ENCODE measurements at regions not wholly inside any gene's neighbourhood (a gene's known extent, or its start where the extent isn't known, plus 50 kb on each side); places are given as distances from the start of the nearest gene placed in this dataset.

DNA sequence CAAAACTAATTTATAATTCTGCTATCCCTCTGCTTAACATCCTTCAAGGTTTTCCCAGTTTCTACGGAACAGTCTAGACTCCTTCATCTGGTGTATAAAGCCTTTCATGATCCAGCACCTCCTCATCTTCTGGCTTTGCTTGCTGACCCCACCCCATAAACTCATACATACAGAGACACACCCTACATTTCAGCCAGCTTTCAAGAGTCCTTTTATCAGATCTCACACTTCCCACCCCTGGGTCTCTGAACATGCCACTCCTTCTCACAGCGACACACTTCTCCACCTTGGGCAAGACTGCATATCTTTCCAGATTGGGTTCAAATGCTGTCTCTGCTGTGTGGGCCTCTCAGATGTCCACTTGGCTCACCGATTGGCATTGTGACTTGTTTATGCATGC, 166.8 kb upstream of the LPP start:
- H3K4me3 Mint-ChIP-seq (ENCODE audit: unreplicated experiment), result no peak overlapping the region
- no peaks in the 10 kb centered on the region for H3K9me3 Mint-ChIP-seq (ENCODE audit: unreplicated experiment)
- H3K27ac Mint-ChIP-seq (ENCODE audit: unreplicated experiment), result no peak overlapping the region
- TF ChIP-seq, protein P1, sequence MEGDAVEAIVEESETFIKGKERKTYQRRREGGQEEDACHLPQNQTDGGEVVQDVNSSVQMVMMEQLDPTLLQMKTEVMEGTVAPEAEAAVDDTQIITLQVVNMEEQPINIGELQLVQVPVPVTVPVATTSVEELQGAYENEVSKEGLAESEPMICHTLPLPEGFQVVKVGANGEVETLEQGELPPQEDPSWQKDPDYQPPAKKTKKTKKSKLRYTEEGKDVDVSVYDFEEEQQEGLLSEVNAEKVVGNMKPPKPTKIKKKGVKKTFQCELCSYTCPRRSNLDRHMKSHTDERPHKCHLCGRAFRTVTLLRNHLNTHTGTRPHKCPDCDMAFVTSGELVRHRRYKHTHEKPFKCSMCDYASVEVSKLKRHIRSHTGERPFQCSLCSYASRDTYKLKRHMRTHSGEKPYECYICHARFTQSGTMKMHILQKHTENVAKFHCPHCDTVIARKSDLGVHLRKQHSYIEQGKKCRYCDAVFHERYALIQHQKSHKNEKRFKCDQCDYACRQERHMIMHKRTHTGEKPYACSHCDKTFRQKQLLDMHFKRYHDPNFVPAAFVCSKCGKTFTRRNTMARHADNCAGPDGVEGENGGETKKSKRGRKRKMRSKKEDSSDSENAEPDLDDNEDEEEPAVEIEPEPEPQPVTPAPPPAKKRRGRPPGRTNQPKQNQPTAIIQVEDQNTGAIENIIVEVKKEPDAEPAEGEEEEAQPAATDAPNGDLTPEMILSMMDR (IDR thresholded peaks at IDR 0.05), result no peak
- H3K36me3 Mint-ChIP-seq (ENCODE audit: unreplicated experiment), result no peaks in the 10 kb centered on the region
- no peaks in the 10 kb centered on the region for H3K27me3 Mint-ChIP-seq (ENCODE audit: unreplicated experiment)
- H3K4me1 Mint-ChIP-seq (ENCODE audit: unreplicated experiment), result peaks cover 17% of the 10 kb centered on the region
- no peak for DNase-seq (ENCODE audit: extremely low spot score, unreplicated experiment)

DNA sequence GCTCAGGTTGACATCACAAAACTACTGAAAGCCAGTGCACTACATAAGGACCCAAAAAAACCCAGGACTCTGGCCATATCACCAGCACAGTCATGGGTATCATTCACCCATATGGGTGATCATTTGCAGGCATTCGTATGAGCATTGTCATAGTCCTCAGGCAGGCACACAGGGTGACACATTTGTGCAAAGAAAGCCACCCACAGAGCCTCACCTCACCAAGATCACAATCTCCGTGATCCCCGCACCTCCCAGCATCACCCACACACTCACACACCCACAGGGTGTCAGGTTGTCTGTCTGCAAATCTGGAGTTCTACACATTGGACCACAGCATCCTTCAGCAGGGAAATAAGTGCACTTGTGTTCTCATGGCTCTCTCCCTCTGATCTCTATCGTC, 166.0 kb upstream of the LPP start:
- TF ChIP-seq, protein P1 (IDR thresholded peaks at IDR 0.05), result no peak
- peaks cover 24% of the 10 kb centered on the region for H3K4me1 Mint-ChIP-seq (ENCODE audit: unreplicated experiment)
- no peak overlapping the region for H3K4me3 Mint-ChIP-seq (ENCODE audit: unreplicated experiment)
- H3K27me3 Mint-ChIP-seq (ENCODE audit: unreplicated experiment), result no peaks in the 10 kb centered on the region
- peak; percentile 30 for DNase-seq (ENCODE audit: extremely low spot score, unreplicated experiment)
- H3K27ac Mint-ChIP-seq (ENCODE audit: unreplicated experiment), result no peak overlapping the region
- H3K9me3 Mint-ChIP-seq (ENCODE audit: unreplicated experiment), result no peaks in the 10 kb centered on the region
- no peaks in the 10 kb centered on the region for H3K36me3 Mint-ChIP-seq (ENCODE audit: unreplicated experiment)

DNA sequence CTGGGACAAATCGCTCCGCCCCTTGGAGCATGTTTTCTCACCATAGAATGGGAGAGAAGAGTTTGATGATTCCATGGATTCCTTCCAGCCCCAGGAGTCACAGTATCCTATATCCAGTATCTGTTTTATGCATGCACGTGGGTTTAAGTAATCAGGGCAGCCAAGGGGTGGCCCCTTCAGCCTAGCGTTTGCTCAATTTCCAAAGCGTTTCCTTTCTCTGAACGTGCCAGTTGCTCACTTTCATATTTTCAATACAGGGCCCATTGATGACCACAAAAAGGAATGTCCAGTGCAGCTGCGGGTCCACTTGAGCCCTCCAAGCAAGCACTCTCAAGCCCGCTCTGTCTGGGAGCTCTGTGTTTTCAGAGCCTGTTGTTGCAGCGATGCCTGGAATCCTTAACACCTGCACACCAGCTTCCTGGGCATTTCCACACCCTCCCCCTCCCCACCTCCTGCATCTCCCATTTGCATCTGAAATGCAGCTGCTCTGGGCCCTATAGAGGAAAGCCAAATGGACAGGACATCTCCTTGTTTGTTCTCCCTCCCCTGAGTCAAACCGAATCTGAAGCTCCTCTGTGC, 164.3 kb upstream of the LPP start:
- no peaks in the 10 kb centered on the region for H3K27me3 Mint-ChIP-seq (ENCODE audit: unreplicated experiment)
- H3K27ac Mint-ChIP-seq (ENCODE audit: unreplicated experiment), result no peak overlapping the region

DNA sequence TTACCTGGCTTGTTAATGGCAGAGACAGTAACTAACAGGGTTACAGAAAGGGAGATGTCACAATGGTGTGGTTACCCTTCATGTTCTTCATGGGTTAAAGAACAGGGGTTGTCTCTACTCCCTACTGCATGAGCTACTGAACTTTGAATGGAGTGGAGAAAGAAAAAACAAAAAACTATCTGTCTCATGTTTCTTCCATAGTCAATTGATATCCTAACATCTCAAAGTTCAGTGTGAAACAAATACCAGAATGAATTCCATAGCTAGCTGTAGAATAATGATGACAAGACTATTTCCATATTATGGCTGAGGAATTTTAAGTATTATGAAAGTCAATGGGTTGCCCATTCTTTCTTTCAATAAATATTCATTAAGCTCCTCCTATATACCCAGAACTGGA, 161.3 kb upstream of the LPP start:
- Mint-ChIP-seq H3K4me3 (ENCODE audit: unreplicated experiment) (no peak overlapping the region), H3K27ac (ENCODE audit: unreplicated experiment) (no peak overlapping the region), H3K27me3 (ENCODE audit: unreplicated experiment) (no peaks in the 10 kb centered on the region), H3K4me1 (ENCODE audit: unreplicated experiment) (peaks cover 32% of the 10 kb centered on the region), H3K36me3 (ENCODE audit: unreplicated experiment) (no peaks in the 10 kb centered on the region), H3K9me3 (ENCODE audit: unreplicated experiment) (no peaks in the 10 kb centered on the region)
- DNase-seq (ENCODE audit: extremely low spot score, unreplicated experiment), result no peak
- TF ChIP-seq, protein P1 (IDR thresholded peaks at IDR 0.05), result no peak

More for the DNA sequence above, 164.3 kb upstream of the LPP start:
- H3K9me3 Mint-ChIP-seq (ENCODE audit: unreplicated experiment), result no peaks in the 10 kb centered on the region
- H3K4me3 Mint-ChIP-seq (ENCODE audit: unreplicated experiment), result no peak overlapping the region
- H3K4me1 Mint-ChIP-seq (ENCODE audit: unreplicated experiment), result peaks cover 33% of the 10 kb centered on the region
- H3K36me3 Mint-ChIP-seq (ENCODE audit: unreplicated experiment), result no peaks in the 10 kb centered on the region
- peak; percentile 34 for DNase-seq (ENCODE audit: extremely low spot score, unreplicated experiment)
- TF ChIP-seq, protein P1 (IDR thresholded peaks at IDR 0.05), result no peak

DNA sequence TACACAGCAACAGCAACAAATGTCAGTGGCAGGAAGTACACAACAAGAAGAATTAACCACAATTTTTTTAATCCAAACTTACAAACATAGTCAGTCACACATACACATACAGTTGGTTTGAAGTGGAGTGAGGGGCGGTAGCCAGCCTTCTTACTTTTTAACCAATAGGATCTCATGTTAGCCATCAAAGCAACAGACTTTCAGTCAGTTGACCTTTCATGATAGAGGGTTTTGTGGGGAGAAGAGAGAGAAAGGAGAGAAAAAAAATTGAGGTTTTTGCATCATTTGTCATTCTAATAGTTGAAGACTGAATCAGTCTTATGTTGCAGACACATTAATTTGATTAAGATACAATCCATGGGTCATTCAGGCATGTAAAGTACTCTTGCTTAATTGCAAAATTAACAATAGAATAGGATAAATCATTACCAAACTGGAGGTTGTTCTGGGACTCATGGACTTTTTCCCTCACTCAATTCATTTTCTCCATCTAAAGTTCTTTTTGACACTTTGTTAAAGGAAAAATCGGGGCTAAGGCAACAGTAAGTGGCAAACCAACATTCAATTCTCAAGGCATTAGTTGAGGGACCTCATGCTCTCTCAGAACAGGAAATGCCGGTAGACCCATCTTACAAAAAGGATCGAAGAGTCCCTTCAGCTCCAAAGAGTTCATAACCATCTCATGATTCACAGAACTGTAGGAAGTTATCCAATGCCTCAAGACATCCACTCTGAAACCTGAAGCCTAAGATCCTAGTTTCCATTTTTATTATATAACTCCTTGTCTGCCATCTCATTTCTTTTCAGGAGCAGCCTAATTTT, 159.5 kb upstream of the LPP start:
- no peak for DNase-seq (ENCODE audit: extremely low spot score, unreplicated experiment)
- Mint-ChIP-seq H3K4me3 (ENCODE audit: unreplicated experiment) (no peak overlapping the region), H3K36me3 (ENCODE audit: unreplicated experiment) (no peaks in the 10 kb centered on the region), H3K27ac (ENCODE audit: unreplicated experiment) (no peak overlapping the region), H3K27me3 (ENCODE audit: unreplicated experiment) (no peaks in the 10 kb centered on the region), H3K4me1 (ENCODE audit: unreplicated experiment) (peaks cover 31% of the 10 kb centered on the region), H3K9me3 (ENCODE audit: unreplicated experiment) (no peaks in the 10 kb centered on the region)
- TF ChIP-seq, protein P1 (IDR thresholded peaks at IDR 0.05), result no peak

Data from osteocyte (in vitro differentiated cells).